ENCODE measurements at regions not wholly inside any gene's neighbourhood (a gene's known extent, or its start where the extent isn't known, plus 50 kb on each side); places are given as distances from the start of the nearest gene placed in this dataset.
"Not testable (repeated sequence)": the region's sequence is repeated elsewhere in the genome, so short reads cannot be mapped to it uniquely, and the experiment has no call there.

GRCh38 chr15:55126111-55126510 is 70.6 kb downstream of the RSL24D1 start:
- DNase-seq, result no peak

GRCh38 chr15:55124616-55125015 is 72.1 kb downstream of the RSL24D1 start:
- DNase-seq, result no peak

- DNase-seq, result no peak
These were observed 78.3 kb downstream of the RSL24D1 start for GRCh38 chr15:55118344-55118870.

GRCh38 chr15:55116636-55117035 is 80.1 kb downstream of the RSL24D1 start:
- no peak for DNase-seq

GRCh38 chr15:55113736-55114135 is 83.0 kb downstream of the RSL24D1 start:
- no peak for DNase-seq

GRCh38 chr15:55112706-55113105 is 84.0 kb downstream of the RSL24D1 start:
- no peak for DNase-seq

- no peak for DNase-seq
These were observed 86.3 kb downstream of the RSL24D1 start for GRCh38 chr15:55110446-55110845.

- DNase-seq, result peak; percentile 2 to 12 (median 7)
These were observed 87.8 kb downstream of the RSL24D1 start for GRCh38 chr15:55108858-55109518.

GRCh38 chr15:55108448-55108847 is 88.3 kb downstream of the RSL24D1 start:
- DNase-seq, result no peak

- no peak for DNase-seq
These were observed 90.6 kb downstream of the RSL24D1 start for GRCh38 chr15:55106155-55106554.

GRCh38 chr15:55094136-55094535 is 102.6 kb downstream of the RSL24D1 start:
- DNase-seq, result no peak

- DNase-seq, result no peak
These were observed 108.5 kb downstream of the RSL24D1 start for GRCh38 chr15:55088207-55088606.

- DNase-seq, result no peak
These were observed 112.1 kb downstream of the RSL24D1 start for GRCh38 chr15:55084673-55085072.

- DNase-seq, result no peak
These were observed 112.5 kb downstream of the RSL24D1 start for GRCh38 chr15:55084216-55084615.

- DNase-seq, result not testable (repeated sequence)
These were observed 119.7 kb downstream of the RSL24D1 start for GRCh38 chr15:55077052-55077451.

GRCh38 chr15:55074431-55074830 is 122.3 kb downstream of the RSL24D1 start:
- no peak for DNase-seq

GRCh38 chr15:55063970-55064369 is 132.8 kb downstream of the RSL24D1 start:
- not testable (repeated sequence) for DNase-seq

- no peak for DNase-seq
These were observed 135.9 kb downstream of the RSL24D1 start for GRCh38 chr15:55060836-55061235.

GRCh38 chr15:55056500-55056899 is 140.2 kb downstream of the RSL24D1 start:
- DNase-seq, result no peak

GRCh38 chr15:55044162-55044561 is 152.6 kb downstream of the RSL24D1 start:
- DNase-seq, result no peak

GRCh38 chr15:55037071-55037470 is 159.7 kb downstream of the RSL24D1 start:
- DNase-seq, result no peak

GRCh38 chr15:55035749-55036148 is 161.0 kb downstream of the RSL24D1 start:
- DNase-seq, result no peak

- DNase-seq, result no peak
These were observed 163.2 kb downstream of the RSL24D1 start for GRCh38 chr15:55033574-55033973.

GRCh38 chr15:55031727-55032126 is 165.0 kb downstream of the RSL24D1 start:
- DNase-seq, result no peak

- no peak for DNase-seq
These were observed 170.4 kb downstream of the RSL24D1 start for GRCh38 chr15:55026381-55026780.
